ENCODE measurements at regions not wholly inside any gene's neighbourhood (a gene's known extent, or its start where the extent isn't known, plus 50 kb on each side); places are given as distances from the start of the nearest gene placed in this dataset.
"Not testable (repeated sequence)": the region's sequence is repeated elsewhere in the genome, so short reads cannot be mapped to it uniquely, and the experiment has no call there.

GRCh38 chr22:25456300-25457043 is 108.0 kb upstream of the GRK3 start:
- not testable (repeated sequence) for DNase-seq (ENCODE audit: low read depth in 2 of 2)

- not testable (repeated sequence) for DNase-seq (ENCODE audit: low read depth in 2 of 2)
Observed at GRCh38 chr22:25458631-25459030, 105.8 kb upstream of the GRK3 start.

DNA sequence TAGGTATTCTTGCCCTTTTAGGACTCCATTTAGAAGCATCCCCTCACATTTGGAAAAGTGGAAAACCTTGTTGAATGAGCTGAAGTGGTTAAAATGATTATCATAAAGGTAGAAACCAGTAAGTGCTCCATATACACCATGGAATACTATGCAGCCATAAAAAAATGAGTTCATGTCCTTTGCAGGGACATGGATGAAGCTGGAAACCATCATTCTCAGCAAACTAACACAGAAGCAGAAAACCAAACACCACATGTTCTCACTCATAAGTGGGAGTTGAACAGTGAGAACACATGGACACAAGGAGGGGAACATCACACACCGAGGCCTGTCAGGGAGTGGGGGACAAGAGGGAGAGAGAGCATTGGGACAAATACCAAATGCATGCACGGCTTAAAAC is 103.8 kb upstream of the GRK3 start:
- not testable (repeated sequence) for DNase-seq (ENCODE audit: low read depth in 2 of 2)

DNA sequence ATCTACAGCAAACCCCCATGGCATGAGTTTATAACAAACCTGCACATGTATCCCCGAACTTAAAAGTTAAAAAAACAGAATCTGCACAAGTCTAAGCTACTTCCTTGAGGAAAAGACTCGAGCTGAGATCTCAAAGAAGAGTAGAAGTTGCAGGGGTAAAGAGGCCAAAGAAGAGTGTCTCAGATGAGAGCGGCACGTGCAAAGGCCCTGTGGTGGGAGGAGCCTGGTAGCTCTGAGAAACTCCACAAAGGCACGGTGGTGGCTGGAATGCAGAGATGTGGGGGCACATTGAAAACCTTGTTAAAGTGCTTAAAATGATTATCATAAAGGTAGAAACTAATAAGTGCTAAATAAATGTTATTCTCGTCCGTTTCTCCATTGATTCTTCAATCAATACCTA is 103.2 kb upstream of the GRK3 start:
- no peak for DNase-seq (ENCODE audit: low read depth in 2 of 2)

DNA sequence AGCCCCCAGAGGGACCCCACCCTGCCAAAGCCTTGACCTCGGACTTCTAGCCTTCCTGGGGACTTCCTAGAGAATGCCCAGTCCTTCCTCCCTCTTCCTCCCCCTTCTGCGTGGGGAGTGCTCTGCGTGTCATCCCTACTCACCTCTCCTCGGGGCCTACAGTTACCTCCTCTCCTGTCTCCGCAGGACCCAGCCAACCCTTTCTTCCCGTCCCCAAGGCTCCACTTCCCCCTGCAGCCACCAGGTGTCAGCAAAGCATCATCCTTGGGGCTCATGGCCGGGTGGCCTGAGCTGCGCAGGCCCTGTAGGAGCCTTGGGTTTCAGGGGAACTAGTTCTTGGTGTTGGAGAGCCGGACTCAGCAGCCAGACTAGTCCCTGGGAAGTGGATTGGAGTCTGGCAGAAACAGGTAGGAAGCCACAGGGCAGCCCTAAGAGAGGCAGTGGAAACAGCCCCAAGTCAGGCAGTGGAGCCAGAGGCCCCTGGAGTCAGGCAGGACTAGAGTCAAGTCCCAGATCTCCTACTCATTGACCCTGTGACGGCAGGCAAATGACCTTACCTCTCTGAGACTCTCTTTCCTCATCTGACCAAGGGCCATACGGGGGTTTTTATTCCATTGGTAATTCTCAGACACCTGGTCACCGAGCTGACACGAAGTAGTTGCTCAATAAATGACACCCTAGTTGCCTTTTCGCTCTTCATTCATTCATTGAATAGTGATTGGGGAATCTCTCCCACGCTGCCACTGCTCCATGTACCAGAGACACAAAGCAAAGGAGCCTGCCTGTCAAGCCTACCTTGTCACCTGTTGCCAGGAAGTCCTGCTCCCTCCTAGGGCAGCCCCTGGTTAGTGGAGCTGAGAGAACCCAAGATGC is 101.8 kb upstream of the GRK3 start:
- DNase-seq (ENCODE audit: low read depth in 2 of 2): peak; percentile 42

DNA sequence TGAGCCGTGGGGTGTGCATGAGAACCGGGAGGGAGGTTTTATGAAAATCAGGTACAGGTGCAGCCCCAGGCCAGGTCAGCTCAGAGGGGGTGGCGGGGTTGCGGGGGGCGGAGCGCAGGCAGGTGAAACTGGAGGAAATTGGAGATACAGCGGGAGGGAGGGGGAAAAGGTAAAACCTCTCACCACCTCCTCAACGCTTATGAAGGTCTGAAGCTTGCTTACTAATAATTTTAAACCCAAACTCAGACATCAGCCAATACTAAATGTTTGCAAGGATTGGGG is 101.2 kb upstream of the GRK3 start:
- not testable (repeated sequence) for DNase-seq (ENCODE audit: low read depth in 2 of 2)

- not testable (repeated sequence) for DNase-seq (ENCODE audit: low read depth in 2 of 2)
Observed at GRCh38 chr22:25464326-25464725, 100.1 kb upstream of the GRK3 start.

DNA sequence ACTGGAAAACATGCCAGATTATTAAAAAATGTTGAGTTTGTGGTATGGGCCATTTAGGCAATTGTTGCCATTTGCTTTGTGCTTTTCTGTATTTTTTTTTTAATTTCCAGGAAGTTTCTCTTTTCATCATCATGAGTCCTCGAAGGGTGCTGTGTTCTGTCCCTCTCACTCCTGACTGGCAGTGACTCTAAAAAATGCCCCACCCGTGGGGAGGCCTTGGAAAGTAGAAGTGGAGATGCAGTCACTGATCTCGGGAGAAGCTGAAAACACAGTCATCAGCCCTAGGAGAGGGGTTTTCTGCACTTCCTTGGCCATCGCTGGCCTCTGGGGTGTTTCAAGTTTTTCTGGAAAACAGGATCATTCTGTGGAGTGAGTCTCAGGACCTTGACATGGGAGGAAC is 98.5 kb upstream of the GRK3 start:
- no peak for DNase-seq (ENCODE audit: low read depth in 2 of 2)

- no peak for DNase-seq (ENCODE audit: low read depth in 2 of 2)
Observed at GRCh38 chr22:25472382-25472781, 92.1 kb upstream of the GRK3 start.

- DNase-seq (ENCODE audit: low read depth in 2 of 2): no peak
Observed at GRCh38 chr22:25475257-25476022, 89.0 kb upstream of the GRK3 start.

DNA sequence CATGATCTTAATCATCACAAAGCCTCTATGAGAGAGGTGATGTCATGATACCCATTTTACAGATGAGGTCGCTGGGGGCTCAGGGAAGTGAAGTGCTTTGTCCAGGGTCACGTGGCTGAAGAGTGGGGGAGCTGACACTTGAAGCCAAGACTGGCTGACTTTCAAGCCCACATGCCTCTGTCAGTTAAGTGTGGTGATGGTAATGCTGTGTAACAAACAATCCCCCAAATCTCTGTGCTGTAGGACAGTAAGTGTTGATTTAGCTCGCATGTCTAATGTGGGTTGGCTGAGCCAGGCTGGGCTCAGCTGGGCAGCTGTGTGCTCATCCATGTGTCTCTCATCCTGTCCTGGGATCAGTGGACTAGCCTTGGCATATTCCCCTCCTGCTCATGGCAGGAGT is 87.1 kb upstream of the GRK3 start:
- DNase-seq (ENCODE audit: low read depth in 2 of 2): no peak

DNA sequence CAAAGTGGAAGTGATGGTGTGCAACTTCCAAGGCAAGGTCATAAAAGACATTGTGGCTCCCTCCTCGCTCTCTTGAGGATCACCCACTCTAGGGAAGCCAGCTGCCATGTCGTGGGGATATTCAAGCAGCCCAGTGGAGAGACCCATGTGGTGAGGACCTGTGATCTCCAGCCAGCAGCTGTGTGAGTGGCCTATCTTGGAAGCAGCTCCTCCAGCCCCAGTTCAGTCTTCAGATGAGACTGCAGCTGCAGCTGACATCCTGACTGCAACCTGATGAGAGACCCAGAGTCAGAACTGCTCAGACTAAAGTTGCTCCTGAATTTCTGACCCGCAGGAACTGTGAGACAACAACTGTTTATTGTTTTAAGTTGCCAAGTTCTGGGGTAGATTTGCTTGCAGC is 86.4 kb upstream of the GRK3 start:
- DNase-seq (ENCODE audit: low read depth in 2 of 2): no peak

DNA sequence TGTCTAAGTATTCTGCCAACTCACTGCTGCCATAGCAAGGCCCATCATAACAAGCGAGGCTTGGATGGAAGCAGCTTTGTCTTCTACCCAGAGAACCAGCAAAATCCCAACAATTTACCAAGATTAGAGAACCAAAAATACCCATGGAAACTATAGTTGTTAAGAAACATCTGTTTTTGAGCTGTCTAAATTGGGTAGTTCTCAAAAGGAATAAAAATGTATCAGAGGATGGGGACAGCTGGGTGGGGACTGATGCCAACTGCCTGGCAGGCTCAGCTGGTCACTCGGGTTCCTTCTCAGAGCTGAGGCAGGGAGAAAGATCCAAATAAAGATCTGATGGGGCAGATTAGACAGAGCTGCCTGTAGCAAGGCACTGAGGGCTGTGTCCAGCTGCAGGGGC is 85.9 kb upstream of the GRK3 start:
- no peak for DNase-seq (ENCODE audit: low read depth in 2 of 2)

DNA sequence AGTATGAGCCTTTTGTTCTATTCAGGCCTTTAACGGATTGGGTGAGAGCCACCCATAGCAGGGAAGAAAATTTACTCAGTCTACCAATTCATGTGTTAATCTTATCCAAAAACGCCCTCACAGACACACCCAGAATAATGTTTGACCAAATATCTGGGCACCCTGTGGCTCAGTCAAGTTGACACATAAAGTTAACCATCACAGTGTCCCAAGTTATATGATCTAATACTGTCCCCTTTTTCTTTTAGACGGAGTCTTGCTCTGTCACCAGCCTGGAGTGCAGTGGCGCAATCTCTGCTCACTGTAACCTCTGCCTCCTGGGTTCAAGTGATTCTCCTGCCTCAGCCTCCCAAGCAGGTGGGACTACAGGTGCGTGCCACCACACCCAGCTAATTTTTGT is 83.6 kb upstream of the GRK3 start:
- not testable (repeated sequence) for DNase-seq (ENCODE audit: low read depth in 2 of 2)

DNA sequence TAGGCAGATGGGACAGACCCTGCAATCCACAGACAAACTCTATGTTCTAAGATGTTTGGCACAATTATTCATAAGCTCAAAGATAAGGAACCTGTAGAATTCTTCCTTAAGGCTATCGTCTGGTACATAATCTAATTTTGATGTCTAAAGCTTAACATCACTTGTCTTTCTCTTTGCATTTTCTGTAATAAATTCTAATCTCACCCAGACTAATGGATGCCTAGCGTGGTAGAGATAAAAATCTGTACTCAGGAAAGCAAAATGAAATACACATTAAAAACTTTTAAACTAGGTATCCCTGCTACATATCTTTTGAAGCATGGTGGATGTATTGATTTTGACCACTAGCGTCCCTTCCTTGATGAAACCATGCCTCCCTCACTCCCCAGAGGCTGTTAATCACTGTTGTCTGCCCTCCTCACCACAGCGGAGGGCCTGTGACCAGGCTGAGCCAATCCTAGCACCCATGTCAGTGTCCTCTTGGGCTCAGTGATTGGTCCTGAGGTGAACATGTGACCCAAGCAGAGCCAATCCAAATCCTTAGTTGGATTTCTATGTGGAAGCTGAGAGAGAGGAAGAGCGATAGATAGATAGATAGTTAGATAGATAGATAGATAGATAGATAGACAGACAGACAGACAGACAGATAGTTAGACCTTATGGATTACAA is 82.2 kb upstream of the GRK3 start:
- DNase-seq (ENCODE audit: low read depth in 2 of 2): no peak

- DNase-seq (ENCODE audit: low read depth in 2 of 2): no peak
Observed at GRCh38 chr22:25482868-25483639, 81.4 kb upstream of the GRK3 start.

DNA sequence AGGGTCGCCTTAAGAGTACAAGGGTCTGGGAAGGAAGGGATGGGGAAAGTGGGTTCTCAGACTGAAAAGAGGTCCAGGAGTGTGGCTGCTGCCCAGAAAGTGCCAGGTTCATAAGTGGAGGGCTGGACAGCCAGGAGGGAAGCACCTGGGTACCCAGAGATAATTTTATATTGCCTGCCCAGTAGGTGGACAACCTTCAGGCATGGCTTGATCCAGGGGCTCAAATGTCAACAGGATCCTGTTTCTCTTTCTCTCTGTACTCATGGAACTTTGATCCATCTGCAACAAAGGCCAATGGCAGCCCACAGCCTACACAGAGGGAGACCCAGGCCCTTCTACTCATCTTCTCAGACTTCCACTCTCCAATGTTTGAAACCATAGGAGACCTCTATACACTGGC is 80.5 kb upstream of the GRK3 start:
- DNase-seq (ENCODE audit: low read depth in 2 of 2): no peak

DNA sequence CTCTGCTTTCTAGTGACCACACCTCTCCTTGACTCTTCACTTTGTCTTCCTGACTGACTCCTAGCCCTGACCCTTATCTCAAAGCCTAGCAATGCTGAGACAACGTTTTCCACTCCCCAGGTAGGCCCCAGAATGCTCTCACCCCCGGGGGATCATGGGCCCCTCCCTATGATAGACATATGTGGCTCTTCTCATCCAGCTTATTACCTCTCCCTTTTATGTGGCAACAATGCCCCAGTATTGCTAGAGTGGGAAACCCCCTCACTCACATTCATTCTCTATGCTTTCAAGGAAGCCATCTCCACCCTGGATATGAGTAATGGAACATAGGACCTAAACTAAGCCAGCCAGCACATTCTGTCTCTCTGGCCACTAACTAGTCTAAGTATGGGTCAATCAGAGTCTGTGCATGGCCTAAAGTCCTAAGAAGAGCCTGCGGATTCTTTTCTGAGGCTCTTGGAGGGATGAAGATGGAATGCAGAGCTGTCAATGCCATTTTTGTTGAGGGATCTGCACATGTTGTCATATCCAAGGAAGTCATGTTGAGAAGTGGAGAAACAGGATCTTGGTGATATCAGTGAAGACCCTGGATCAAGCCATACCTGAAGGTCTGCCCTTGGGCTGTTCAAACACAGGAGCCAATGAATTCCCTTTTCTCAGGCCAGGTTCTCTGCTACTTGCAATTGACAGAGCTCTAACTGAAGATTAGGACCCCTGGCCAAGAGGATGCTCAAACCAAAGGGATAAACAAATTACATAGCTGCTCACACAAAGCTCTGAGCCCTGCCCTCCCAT is 79.8 kb upstream of the GRK3 start:
- no peak for DNase-seq (ENCODE audit: low read depth in 2 of 2)

- no peak for DNase-seq (ENCODE audit: low read depth in 2 of 2)
Observed at GRCh38 chr22:25485626-25486545, 78.6 kb upstream of the GRK3 start.

Measured in fibroblast of skin of left quadriceps (primary cell).